Medulla oblongata (tissue), 1 donor: ENCODE measurements at regions not wholly inside any gene's neighbourhood (a gene's known extent, or its start where the extent isn't known, plus 50 kb on each side); places are given as distances from the start of the nearest gene placed in this dataset.

ENCODE experiments used
- DNase-seq: peaks from one replicate; pipeline ENCODE4 v3.0.0-alpha.2; 2015; ENCODE audit errors: extremely low spot score

DNA sequence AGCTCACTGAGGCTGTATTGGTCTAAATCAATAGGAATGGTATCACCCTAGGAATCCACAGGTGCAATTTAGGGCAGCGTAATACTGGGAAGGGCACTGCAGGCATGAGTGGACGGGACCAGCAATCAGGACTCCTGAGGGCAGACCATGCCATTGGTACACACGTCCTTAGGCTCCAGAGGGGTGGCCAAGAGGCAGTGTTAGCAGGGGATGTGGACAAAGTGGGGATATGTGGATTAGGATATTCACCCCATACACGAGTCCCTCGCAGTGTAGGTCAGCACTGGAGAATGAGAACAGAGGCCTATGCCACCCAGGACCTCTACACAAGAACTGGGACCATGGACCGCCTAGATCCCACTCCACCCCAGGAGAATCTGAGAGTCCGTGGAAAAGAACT, 389.8 kb downstream of the BCL11A start:
- DNase-seq, result no peak

DNA sequence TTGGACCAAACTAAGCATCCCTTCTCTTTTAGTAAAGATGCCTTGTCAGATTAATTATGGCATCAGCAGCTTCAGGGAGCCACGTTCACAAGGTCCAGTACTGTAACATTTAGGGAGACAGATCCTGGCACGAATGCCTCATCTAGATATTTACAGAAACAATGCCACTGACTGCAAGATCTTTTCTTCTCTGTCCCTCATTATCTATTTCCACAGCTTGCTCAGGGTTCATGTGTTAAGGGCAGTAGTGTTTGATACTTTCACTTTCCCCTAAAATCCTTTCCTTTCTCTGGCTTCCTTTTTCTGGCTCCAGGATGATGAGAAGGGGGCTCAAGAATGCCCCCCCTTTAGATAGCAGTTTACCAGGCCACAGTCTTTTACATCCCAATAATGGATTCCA, 393.9 kb downstream of the BCL11A start:
- DNase-seq, result no peak

DNA sequence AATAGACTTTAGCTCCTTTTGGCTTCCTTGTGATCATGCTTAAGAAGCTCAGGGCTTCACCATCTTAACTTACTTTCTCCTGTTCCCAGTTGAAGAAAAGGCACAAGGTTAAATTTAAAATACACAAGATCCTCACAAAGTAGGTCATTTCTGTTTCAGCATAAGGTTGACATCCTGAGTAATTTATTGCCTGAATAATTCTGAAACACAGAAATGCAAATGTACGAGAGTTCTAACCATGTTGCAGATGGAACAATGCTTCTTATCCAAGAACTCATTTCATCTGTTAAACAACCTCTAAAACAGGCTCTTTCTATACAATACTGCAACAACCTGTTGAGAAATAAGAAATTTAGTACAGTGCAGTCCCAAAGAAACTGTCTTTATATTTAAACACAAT, 395.2 kb downstream of the BCL11A start:
- DNase-seq, result no peak

DNA sequence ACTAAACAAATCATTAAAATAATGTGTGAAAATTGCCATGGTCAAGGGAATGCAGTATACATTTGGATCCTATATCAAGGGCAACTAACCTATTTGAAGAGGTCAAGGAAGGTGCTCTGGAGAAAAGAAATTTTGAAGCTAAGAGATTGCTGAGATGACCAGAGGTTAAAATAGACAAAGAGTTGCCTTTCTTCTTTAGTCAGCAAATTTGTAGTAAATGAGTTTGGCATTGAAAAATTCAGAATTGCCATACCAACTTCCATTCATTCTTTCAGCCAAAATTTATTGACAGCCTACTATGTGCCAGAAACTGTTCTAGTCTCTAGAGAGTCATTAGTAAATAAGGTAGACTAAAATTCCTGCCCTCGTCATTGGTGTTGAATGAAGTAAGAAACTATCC, 396.2 kb downstream of the BCL11A start:
- no peak for DNase-seq

DNA sequence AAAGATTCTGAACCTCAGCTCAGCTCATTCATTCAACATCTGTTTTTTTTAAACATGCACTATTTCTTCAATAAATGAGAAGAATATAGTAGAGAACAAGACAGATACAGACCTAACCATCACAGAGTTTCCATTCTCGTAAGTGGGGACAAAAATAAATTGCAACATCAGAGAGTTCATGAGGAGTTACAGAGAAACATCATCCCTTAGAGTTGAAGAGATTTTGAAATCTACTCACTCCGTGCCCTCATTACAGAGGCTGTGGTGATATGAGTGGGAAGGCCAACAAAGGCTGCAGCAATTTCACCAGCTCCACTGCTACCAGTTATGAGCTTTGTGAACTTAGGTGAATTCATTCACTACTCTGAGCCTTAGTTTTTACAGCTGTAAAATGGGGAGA, 399.3 kb downstream of the BCL11A start:
- DNase-seq, result no peak

DNA sequence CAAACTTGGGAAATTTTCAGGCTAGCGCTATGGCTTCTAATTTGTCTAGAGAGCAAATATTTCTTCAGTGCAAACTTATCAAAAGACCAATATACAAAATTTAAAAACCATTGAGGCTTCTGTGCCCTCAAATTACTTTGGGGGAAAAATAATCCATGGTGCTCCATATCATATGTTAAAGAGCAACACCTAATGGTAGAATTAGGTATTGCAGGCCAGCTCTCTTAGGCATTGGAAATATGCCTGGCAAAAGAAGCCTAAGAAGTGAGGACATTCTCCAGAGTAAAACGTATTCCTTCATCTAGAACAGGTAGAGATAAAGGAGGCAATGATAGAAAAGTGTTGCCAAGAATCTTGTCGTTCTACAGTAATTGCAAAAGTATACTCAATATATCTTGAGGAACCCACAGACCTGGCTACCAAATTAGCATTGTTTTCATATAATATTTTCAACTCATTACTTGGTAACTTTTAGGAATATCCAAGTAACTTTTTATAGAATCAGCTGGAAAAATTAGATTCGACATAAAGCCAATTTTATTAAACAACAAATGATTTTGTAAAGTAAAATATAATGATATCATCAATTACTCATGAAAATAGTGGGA, 401.1 kb downstream of the BCL11A start:
- DNase-seq, result no peak

DNA sequence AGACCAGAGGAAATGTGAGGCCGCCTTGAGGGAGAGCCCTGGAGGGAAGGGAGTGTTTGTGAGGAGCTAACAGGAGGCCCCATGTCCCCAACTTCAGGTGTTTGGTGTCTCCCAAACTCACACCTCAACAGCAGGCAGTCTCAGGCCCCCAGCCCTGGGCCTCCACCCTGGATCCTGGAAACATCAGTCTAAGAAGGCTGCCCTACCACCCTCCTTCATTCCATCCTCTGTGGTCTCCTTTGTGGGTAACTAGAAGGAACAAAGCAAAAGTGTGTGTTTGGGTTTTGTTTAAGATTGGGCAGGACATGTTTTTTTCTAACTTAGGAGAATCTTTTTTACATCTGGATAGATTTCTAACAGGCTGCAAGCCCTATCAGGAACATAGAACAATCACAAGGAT, 404.3 kb downstream of the BCL11A start:
- no peak for DNase-seq

DNA sequence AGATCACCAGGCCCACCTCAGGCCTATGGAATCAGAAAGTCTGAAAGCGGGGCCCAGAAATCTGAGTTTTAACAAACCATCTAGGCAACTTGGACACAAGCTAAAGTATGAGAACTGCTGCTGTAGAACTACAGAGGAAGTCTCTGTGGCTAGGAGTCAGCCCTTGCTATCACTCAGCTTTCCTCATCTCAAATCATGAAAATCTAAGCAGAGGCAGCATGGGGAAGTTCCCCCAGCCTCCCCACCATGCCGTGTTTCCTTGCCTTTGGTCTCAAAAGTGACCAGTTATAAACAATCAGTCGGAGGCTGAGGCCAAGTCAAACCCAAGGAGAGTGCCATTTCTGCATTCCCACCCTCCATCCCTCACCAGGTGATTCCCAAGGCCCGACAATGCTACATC, 404.7 kb downstream of the BCL11A start:
- no peak for DNase-seq

DNA sequence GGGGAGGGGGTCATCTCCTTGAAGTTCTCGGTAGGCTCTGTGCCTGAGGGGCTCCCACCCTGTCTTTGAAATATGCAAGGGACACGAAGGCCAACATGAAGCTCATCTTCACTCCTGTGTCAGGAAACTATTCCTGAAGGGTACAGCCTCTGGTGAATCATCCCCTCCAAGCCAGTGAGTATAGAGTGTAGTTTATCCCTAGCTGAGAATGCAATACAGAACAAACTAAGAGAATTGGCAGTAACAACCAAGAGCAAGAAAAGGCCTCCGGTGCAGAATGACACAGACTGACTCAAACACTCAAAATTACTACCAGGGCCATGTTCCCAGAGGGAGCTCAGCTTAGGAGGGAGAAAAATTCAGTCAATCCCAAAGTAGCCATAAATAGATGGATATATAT, 413.3 kb downstream of the BCL11A start:
- DNase-seq, result no peak

DNA sequence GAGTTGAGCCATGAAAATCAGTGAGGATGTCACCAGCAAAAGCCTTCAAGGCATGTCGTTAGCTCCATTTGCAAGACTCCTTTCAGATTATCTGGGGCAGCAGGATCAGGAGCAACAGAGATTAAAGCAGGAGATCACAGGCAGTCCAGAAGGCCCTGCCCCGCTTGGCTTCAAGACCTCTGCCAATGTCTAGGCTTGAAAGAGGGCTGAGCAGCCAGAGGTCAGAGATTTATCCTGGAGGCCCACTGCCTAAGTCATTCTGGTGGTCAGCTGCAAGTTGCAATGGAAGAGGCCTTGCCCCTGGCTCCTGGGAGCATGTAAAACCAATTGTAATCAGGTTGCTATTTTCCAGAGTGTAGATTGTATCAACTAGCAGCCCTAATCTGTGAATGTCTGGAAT, 416.5 kb downstream of the BCL11A start:
- no peak for DNase-seq

DNA sequence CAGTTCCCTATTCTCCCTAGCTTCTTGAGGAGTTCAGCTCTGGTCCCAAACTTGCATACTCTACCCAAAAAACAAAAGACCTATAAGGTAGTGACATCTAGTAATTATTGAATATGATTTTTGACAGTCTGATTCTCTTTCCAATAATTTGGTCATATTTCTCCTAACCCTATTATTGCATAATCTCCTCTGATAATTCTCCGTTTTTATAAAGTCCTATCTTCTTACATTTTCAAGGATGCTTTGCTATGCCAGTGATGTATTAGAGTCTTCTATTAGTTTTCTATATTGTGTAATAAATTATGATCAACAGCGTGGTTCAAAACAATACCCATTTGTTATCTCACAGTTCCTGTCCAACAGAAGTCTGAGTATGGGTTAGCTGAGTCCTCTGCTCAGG, 426.3 kb downstream of the BCL11A start:
- DNase-seq, result no peak

DNA sequence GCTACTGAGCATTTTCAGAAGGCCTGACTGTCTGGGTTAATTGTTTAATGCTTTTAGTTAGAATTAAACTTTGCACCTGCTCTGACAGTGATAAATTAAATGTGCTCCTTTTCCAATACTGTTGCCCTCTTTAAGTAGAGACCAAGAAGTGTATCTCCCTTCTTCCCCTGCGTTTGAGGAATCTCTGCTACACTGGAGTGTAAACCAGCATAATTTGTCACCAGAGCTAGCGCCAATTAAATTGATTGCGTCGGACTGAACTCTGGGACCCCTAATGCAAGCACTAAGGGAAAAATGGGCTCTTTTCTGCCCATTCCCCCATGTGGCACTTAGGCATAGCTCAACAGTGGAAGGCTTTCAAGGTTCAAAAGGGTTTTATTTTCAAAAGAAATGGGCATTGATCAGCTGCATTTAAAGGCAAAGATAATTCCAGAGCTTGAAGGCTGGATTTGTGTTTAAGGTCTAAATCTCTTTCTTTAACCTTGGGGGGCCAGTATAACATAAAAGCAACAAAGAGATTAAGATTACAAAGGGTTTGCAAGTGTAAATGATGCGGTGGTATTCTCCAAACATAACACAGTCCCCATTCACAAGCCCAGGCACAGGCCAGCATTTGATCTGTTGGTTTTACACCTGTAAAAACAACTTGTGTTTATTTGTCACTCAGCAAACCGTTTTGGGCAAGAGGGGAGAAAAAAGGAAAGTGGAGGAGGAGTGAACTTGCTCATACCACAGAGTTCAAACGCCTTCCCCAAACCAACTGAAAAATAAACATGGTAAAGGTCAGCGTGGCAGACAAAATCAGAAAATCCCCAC, 427.6 kb downstream of the BCL11A start:
- no peak for DNase-seq

DNA sequence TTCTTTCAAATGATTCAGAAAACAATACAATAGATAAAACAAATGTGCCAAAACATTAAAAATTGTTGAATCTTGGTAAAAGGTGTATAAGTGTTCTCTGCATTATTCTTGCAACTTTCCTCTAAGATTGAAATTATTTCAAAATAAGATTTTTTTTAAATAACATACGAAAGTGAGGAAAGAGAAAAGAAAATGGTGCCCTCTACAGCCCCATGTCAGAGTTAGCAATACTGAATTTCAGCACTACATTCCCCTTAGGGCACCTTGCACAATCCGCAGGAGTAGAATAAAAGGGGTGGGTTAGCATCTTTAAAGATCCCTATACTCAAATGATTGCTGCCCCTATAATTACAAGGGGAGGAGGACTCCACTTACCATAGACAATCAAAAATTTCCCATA, 433.7 kb downstream of the BCL11A start:
- no peak for DNase-seq

DNA sequence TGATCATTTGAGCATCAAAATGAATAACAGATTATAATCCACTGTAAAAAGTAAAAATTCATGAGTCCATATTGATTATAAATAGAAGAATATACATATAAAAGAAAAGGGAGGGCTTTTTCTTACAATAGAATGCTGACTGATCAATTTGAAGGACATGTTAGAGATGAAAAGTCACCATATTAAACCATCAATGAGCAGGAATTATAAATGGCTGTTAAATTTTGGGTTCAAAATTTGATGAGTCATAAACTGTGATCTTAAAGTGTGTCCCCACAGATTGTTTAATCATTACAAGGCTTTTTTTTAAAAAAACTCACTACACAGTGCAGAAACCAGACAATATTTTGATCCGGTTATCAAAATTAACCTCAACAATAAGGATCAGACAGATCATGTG, 434.5 kb downstream of the BCL11A start:
- DNase-seq, result no peak

DNA sequence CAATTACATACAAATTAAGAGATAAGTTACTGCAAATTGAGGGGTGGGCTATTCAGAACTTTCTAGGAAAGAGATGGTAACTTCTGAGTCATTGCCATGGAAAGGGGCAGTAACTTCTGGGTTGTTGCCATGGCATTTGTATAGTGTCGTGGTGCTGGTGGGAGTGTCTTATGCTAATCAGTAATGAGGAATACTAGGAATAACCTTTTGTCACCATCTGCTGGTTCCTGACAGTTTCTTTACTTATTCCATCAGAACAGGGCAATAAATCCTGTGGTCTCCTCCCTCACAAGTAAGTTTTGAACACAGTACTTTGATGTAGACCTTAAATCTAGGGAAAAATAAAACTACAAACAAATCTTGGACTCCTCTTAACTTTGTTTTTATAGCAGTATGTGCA, 435.4 kb downstream of the BCL11A start:
- DNase-seq, result no peak

DNA sequence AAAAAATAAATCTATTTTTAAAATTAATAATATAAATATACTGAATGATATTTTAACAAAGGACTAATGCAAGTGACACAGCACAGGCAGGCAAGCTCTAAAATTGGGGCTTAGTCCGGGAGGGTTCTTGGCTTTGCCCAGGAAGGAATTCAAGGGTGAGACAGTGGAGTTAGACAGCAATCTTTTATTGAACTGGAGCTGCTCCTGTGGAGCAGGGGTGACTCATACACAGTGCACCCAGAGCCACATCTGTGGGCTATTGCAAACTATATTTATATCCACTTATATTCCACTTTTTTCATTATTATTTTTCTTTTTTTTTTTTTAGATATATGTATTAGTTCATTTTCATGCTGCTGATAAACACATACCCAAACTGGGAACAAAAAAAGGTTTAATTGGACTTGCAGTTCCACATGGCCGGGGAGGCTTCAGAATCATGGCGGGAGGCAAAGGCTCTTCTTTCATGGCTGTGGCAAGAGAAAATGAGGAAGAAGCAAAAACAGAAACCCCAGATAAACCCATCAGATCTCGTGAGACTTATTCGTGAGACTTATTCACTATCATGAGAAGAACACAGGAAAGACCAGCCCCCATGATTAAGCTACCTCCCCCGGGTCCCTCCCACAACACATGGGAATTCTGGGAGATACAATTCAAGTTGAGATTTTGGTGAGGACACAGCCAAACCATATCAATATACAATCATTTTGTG, 437.1 kb downstream of the BCL11A start:
- no peak for DNase-seq

DNA sequence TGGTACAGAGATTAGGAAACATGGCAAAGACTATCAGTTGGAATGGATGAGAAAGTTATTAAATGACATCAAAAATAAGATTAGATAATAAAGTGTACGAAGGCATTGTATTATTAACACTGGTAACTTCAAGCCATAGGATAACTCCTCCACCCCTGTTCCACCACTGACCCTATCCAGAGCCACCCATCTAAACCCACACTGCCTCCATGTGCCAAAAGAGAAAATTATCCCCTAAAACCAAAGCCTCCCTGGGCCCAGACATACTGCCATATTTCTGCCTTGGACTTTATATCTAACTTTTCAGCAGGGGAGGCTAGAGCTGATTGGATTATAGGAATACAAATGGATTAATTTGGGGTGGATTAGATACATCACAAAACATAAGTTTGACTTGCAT, 443.7 kb downstream of the BCL11A start:
- DNase-seq, result no peak

DNA sequence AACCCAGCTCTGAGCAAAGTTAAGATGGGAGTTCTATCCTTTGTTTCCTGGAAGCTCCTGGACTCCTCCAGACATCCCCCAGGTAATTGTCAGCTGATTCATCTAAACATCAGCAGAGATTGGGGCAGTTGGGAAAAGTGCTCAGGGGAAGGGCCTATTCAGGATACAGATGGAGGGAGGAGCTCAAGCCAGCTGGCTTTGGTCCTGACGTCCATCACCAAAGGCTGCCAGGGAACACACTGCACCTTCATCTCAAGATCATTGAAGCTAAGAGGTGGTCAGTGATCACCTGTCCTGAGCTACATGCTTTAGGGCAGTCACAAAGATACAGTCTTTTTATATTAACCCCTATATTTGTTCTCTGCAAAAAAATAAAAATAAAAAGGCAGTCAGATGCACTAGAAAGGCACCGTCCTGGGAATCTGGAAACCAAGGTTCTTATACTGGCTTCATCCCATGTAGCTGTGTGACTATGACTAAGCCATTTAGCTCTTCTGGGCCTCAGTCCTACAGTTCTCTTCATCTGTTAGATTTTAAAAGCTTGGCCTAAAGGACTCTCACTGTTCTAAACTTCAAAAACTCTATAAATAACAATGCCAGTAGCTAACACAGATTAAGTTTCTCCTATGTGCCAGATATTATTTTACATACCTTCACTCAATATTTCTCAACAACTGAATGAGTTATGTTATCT, 446.5 kb downstream of the BCL11A start:
- DNase-seq, result no peak

DNA sequence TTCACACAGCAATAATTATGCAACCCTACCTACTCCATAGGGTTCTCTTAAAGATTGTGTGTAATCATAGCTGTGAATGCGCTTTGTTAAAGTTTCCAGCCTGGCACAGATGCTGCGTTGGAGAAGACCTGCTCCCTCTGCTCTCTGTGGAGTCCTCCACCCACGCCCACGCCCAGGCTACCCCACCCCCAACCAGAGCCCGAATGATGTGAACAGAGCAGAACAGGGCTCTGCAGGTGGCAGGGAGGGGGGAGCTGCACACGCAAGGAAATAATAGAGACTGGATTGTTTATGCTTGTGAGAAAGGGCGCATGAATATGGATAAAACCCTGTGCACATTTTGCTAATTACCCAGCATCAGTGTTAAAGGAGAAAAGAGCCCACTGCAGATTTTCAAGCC, 447.5 kb downstream of the BCL11A start:
- no peak for DNase-seq

DNA sequence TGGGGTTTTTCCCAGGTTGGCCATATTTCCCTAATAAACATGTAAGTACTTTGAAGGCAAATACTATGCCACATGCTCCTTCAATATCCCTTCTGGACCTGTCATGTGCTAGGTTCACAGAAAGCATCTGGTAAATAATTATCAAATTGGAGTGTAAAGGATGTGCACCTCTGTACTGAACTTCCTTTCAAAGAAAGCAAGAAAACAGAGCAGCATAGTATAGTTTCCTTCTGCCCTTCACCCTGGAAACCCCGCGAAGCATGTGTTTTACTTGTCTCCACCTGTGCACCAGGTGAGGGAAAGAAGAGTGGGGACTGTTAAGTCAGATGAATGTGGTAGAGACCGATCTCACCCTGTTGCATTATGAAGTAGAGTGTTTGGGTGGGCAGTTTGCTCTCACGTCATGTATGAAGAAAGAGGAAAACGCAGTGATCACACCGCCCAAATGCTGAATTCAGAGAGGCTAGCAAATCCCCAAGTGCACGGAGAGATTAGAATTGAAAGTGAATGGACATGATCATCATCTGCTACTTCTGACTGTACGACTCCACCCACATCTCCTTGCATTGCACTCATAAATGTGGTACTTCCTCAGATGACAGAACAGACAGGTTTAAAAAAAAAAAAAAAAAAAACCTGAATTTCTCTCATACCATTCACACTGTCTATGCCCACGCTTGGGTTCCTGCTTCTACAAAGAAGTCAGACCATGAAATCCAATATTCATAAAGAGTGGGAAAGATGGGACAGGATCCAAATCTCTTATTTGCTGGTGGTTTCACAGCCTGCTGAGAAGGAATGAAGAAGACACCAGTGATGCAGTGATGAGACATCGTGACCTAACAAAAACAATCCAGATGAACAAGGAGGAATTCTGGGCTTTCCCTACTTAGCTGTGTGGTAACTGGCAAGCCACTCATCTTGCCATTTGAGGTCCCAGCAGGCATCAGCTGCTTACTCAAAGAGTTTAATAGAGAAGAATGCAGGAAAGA, 448.6 kb downstream of the BCL11A start:
- no peak for DNase-seq

DNA sequence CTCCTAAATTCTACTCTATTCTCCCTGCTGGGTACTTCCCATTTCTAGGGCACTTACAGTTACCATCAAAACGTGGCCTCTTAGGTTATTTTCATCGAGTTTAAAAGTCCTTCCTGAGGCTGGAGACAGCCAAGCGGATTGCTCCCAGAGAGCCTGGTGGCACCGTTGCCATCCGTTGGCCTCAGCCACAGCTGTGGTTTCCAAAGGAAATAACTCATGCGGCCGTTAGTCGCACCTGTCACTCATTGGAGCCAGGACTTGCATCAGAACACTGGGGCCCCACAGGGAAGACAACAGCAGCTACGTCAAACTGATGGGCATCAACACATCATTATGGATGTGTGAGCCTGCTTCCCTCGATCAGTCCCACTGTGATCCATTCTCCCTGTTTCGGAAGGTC, 453.4 kb downstream of the BCL11A start:
- DNase-seq, result no peak
